Stomach (tissue), 4 donors: ENCODE measurements at regions not wholly inside any gene's neighbourhood (a gene's known extent, or its start where the extent isn't known, plus 50 kb on each side); places are given as distances from the start of the nearest gene placed in this dataset.

Source experiments
- CTCF ChIP-seq, 7 experiments: fragments of 450-650 bp in 4 of 7; fragments of 200-600 bp in 3 of 7; sonication (generic) in 3 of 7; IDR thresholded peaks; one replicate each; pipeline ENCODE4 v1.5.1; 2016 to 2019; ENCODE audit warnings: antibody characterized with exemption in 7 of 7, control low read depth in 2 of 7, mild to moderate bottlenecking in 1 of 7
- EP300 ChIP-seq: sonication (generic); formaldehyde crosslinking; IDR thresholded peaks from one replicate; pipeline ENCODE4 v1.6.1; 2017; ENCODE audit warnings: antibody characterized with exemption
- POLR2A ChIP-seq, 4 donors: fragments of 450-650 bp; IDR thresholded peaks; one replicate each; pipeline ENCODE4 v1.6.1; 2016; ENCODE audit warnings: antibody characterized with exemption in 4 of 4, control low read depth in 2 of 4, mild to moderate bottlenecking in 1 of 4, moderate library complexity in 1 of 4

GRCh38 chr5:174315871-174316270 lies 270.4 kb downstream of the NSG2 start:
- TF ChIP-seq CTCF (IDR thresholded peaks at IDR 0.05) (no peak), POLR2A (IDR thresholded peaks at IDR 0.05) (no peak), EP300 (no peak)
